Panc1 (cell line): ENCODE measurements at regions not wholly inside any gene's neighbourhood (a gene's known extent, or its start where the extent isn't known, plus 50 kb on each side); places are given as distances from the start of the nearest gene placed in this dataset.

Experiments used
- ATAC-seq: fragments of 200-7000 bp; cut with Tn5 transposase; 2 replicates; pipeline ENCODE4 v1.9.1; 2020; ENCODE audit warnings: mild to moderate bottlenecking, moderate library complexity
- BruUV-seq: library from RNA; stranded (reverse); fragments of 400-500 nt; replicated peaks from 2 replicates; lab custom pipeline; 2021; lab: Mats Ljungman, UMichigan
- CTCF ChIA-PET: fragments of 300-600 bp; sonication (Branson Sonifier 250); formaldehyde crosslinking; loops from one replicate; lab custom pipeline; 2022; ENCODE audit warnings: antibody characterized with exemption; lab: Charles Lee
- POLR2A ChIA-PET: fragments of 300-600 bp; sonication (Branson Sonifier 250); formaldehyde crosslinking; loops from one replicate; lab custom pipeline; 2022; ENCODE audit warnings: antibody characterized with exemption; lab: Charles Lee
- DNase-seq: peaks from one replicate; pipeline ENCODE4 v3.0.0-alpha.2; 2010; ENCODE audit warnings: low read depth, low spot score
- H3K27ac ChIP-seq: 2 replicates; pipeline ENCODE4 v1.5.1; 2011; ENCODE audit warnings: mild to moderate bottlenecking, low read length, inconsistent platforms
- H3K27me3 ChIP-seq: fragments of 200-500 bp; sonication (Bioruptor generic); 2 replicates; pipeline ENCODE4 v1.6.0; 2014; ENCODE audit warnings: low read length, inconsistent platforms; ENCODE audit not compliant: control insufficient read depth, insufficient read depth
- H3K36me3 ChIP-seq: fragments of 200-500 bp; sonication (Bioruptor generic); 2 replicates; pipeline ENCODE4 v1.5.1; 2014; ENCODE audit warnings: inconsistent platforms, mild to moderate bottlenecking, low read length, moderate library complexity; ENCODE audit not compliant: control insufficient read depth, insufficient read depth
- H3K4me1 ChIP-seq: 2 replicates; pipeline ENCODE4 v1.5.1; 2011; ENCODE audit warnings: inconsistent platforms, mild to moderate bottlenecking, low read length, moderate library complexity; ENCODE audit not compliant: control insufficient read depth, insufficient read depth
- H3K4me3 ChIP-seq, 2 experiments: 2 replicates each; pipeline ENCODE4 v1.5.1; 2011 to 2012; ENCODE audit warnings: low read depth in 2 of 2, low read length in 2 of 2, mild to moderate bottlenecking in 2 of 2, inconsistent platforms in 1 of 2, moderate library complexity in 1 of 2
- H3K9me3 ChIP-seq: fragments of 200-500 bp; sonication (Bioruptor generic); 2 replicates; pipeline ENCODE4 v1.5.1; 2014; ENCODE audit warnings: low read depth, mild to moderate bottlenecking, inconsistent platforms, low read length, moderate library complexity; ENCODE audit not compliant: control insufficient read depth, insufficient read depth
- POLR2AphosphoS5 ChIP-seq: IDR thresholded peaks from 2 replicates; pipeline ENCODE4 v1.6.1; 2012; ENCODE audit warnings: mild to moderate bottlenecking, low read depth, low read length, moderate library complexity
- SIN3A ChIP-seq: IDR thresholded peaks from 2 replicates; pipeline ENCODE4 v1.6.1; 2012; ENCODE audit warnings: low read depth, mild to moderate bottlenecking, low read length, moderate library complexity, borderline replicate concordance; ENCODE audit not compliant: insufficient read depth
- TCF7L2 ChIP-seq: IDR thresholded peaks from 2 replicates; pipeline ENCODE4 v1.6.1; 2011; ENCODE audit warnings: mild to moderate bottlenecking, low read depth, low read length, inconsistent platforms
- in situ Hi-C: cut with HindIII; loops from 2 replicates; pipeline ENCODE4 v1.10.0; 2016; ENCODE audit warnings: low sequenced_read_pairs, low pct_unique_long_range_greater_than_20kb
- intact Hi-C: fragments of 100-400 bp; cut with micrococcal nuclease; formaldehyde crosslinking; loops from one replicate; pipeline ENCODE4 v1.10.0; 2022; ENCODE audit not compliant: unreplicated experiment
- TF ChIP-seq, protein P1 (sequence below), 2 experiments: IDR thresholded peaks; 2 replicates each; pipeline ENCODE4 v1.6.1; 2011 to 2012; ENCODE audit warnings: low read depth in 2 of 2, control low read depth in 1 of 2, low read length in 1 of 2, mild to moderate bottlenecking in 1 of 2, moderate library complexity in 1 of 2; ENCODE audit not compliant: insufficient read depth in 1 of 2
- TF ChIP-seq, protein P2 (sequence below): fragments of 450-650 bp; IDR thresholded peaks from 2 replicates; pipeline ENCODE4 v1.5.1; 2017; ENCODE audit warnings: mild to moderate bottlenecking

DNA sequence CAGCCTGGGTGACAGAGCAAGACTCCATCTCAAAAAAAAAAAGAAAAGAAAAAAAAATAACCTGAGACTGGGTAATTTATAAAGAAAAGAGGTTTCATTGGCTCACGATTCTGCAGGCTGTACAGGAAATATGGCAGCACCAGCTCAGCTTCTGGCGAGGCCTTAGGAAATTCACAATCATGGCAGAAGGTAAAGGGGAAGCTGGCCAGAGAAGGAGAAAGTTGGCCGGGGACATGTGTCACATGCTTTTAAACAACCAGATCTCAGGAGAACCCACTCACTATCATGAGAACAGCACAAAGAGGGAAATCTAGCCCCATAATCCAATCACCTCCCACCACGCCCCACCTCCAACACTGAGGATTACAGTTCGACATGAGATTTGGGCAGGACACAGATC is 125.3 kb downstream of the DISP1 start:
- Histone ChIP-seq H3K27ac (no peak overlapping the region), H3K36me3 (no peaks in the 10 kb centered on the region), H3K9me3 (no peaks in the 10 kb centered on the region), H3K4me1 (no peaks in the 10 kb centered on the region), H3K4me3 (no peak overlapping the region), H3K27me3 (no peaks in the 10 kb centered on the region)
- in situ Hi-C loops (no loop called here), intact Hi-C loops (no loop called here)
- TF ChIP-seq, protein P1, sequence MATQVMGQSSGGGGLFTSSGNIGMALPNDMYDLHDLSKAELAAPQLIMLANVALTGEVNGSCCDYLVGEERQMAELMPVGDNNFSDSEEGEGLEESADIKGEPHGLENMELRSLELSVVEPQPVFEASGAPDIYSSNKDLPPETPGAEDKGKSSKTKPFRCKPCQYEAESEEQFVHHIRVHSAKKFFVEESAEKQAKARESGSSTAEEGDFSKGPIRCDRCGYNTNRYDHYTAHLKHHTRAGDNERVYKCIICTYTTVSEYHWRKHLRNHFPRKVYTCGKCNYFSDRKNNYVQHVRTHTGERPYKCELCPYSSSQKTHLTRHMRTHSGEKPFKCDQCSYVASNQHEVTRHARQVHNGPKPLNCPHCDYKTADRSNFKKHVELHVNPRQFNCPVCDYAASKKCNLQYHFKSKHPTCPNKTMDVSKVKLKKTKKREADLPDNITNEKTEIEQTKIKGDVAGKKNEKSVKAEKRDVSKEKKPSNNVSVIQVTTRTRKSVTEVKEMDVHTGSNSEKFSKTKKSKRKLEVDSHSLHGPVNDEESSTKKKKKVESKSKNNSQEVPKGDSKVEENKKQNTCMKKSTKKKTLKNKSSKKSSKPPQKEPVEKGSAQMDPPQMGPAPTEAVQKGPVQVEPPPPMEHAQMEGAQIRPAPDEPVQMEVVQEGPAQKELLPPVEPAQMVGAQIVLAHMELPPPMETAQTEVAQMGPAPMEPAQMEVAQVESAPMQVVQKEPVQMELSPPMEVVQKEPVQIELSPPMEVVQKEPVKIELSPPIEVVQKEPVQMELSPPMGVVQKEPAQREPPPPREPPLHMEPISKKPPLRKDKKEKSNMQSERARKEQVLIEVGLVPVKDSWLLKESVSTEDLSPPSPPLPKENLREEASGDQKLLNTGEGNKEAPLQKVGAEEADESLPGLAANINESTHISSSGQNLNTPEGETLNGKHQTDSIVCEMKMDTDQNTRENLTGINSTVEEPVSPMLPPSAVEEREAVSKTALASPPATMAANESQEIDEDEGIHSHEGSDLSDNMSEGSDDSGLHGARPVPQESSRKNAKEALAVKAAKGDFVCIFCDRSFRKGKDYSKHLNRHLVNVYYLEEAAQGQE (IDR thresholded peaks at IDR 0.05; ENCODE audit: insufficient read depth in 1 of 2, low read depth in 2 of 2, low read length in 1 of 2), result no peak
- TF ChIP-seq, protein P2, sequence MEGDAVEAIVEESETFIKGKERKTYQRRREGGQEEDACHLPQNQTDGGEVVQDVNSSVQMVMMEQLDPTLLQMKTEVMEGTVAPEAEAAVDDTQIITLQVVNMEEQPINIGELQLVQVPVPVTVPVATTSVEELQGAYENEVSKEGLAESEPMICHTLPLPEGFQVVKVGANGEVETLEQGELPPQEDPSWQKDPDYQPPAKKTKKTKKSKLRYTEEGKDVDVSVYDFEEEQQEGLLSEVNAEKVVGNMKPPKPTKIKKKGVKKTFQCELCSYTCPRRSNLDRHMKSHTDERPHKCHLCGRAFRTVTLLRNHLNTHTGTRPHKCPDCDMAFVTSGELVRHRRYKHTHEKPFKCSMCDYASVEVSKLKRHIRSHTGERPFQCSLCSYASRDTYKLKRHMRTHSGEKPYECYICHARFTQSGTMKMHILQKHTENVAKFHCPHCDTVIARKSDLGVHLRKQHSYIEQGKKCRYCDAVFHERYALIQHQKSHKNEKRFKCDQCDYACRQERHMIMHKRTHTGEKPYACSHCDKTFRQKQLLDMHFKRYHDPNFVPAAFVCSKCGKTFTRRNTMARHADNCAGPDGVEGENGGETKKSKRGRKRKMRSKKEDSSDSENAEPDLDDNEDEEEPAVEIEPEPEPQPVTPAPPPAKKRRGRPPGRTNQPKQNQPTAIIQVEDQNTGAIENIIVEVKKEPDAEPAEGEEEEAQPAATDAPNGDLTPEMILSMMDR, result no peak
- TF ChIP-seq TCF7L2 (no peak), POLR2AphosphoS5 (no peak), SIN3A (no peak)
- no peak for ATAC-seq
- BruUV-seq, result no TSS peak
- CTCF ChIA-PET, result no interaction called here
- POLR2A ChIA-PET, result no interaction called here
- no peak for DNase-seq

- DNase-seq (no peak), ATAC-seq (no peak)
- CTCF ChIA-PET, result no interaction called here
- Histone ChIP-seq H3K36me3 (no peaks in the 10 kb centered on the region), H3K4me3 (no peak overlapping the region), H3K4me1 (no peaks in the 10 kb centered on the region), H3K27ac (no peak overlapping the region), H3K27me3 (no peaks in the 10 kb centered on the region), H3K9me3 (no peaks in the 10 kb centered on the region)
- no TSS peak for BruUV-seq
- intact Hi-C loops (no loop called here), in situ Hi-C loops (no loop called here)
- TF ChIP-seq SIN3A, result no peak
- TF ChIP-seq, protein P1 (IDR thresholded peaks at IDR 0.05; ENCODE audit: insufficient read depth in 1 of 2, low read depth in 2 of 2, low read length in 1 of 2), result no peak
- POLR2A ChIA-PET, result no interaction called here
These were observed 126.1 kb downstream of the DISP1 start for GRCh38 chr1:222940906-222941305.
